ENCODE measurements at regions not wholly inside any gene's neighbourhood (a gene's known extent, or its start where the extent isn't known, plus 50 kb on each side); places are given as distances from the start of the nearest gene placed in this dataset.

DNA sequence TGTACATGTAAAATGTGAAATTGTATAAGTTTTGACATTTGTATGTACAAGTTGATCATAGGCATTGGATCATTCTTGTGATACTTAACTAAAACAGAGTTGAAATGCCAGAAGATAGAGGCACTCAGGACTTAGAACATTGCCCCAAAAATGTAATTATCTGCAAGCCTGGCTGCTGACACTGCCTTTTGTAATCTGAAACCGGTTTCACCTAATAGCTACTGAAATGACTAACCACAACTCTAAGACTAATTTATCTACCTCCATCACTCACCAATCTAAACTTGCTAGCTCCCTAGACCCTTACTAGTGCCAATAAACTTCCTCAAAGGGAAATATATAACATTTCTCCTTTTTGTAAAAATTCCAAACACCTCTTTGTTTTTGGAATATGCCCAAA is 2596.2 kb downstream of the PCDH9 start:
- no peak for TF ChIP-seq POLR2A (IDR thresholded peaks at IDR 0.05)
- TF ChIP-seq, protein P1, sequence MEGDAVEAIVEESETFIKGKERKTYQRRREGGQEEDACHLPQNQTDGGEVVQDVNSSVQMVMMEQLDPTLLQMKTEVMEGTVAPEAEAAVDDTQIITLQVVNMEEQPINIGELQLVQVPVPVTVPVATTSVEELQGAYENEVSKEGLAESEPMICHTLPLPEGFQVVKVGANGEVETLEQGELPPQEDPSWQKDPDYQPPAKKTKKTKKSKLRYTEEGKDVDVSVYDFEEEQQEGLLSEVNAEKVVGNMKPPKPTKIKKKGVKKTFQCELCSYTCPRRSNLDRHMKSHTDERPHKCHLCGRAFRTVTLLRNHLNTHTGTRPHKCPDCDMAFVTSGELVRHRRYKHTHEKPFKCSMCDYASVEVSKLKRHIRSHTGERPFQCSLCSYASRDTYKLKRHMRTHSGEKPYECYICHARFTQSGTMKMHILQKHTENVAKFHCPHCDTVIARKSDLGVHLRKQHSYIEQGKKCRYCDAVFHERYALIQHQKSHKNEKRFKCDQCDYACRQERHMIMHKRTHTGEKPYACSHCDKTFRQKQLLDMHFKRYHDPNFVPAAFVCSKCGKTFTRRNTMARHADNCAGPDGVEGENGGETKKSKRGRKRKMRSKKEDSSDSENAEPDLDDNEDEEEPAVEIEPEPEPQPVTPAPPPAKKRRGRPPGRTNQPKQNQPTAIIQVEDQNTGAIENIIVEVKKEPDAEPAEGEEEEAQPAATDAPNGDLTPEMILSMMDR (IDR thresholded peaks at IDR 0.05), result no peak
- no peak for TF ChIP-seq POLR2AphosphoS5 (IDR thresholded peaks at IDR 0.05)

All from prostate gland (tissue), 2 donors.